ENCODE measurements at regions not wholly inside any gene's neighbourhood (a gene's known extent, or its start where the extent isn't known, plus 50 kb on each side); places are given as distances from the start of the nearest gene placed in this dataset.

DNA sequence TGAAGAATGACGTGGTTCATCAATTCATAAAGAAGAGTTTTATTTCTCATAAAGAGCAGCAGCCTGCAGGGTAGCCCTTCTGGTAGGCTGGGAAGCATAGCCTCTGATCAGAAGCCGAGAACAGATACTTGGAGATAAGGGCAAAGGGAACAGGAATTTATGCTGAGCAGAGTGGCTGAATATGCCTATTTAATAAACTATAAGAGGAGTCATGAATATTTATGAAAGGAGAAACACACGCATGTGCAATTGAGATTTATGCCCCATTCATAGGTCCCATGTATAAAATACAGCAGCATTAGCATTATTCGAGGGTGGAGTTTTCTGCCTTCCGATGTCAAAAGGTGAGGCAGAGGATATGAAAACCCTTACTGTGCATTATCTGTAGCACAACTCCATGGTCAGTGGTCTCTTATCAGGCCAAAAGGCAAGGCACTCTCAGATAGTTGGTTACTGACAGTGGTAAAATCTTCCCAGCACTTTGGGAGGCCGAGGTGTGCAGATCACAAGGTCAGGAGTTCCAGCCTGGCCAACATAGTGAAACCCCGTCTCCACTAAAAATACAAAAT, 569.1 kb downstream of the ACTL7B start:
- no peak overlapping the region for H3K4me3 ChIP-seq (ENCODE audit: low read depth, low read length)
- TF ChIP-seq, protein P1, sequence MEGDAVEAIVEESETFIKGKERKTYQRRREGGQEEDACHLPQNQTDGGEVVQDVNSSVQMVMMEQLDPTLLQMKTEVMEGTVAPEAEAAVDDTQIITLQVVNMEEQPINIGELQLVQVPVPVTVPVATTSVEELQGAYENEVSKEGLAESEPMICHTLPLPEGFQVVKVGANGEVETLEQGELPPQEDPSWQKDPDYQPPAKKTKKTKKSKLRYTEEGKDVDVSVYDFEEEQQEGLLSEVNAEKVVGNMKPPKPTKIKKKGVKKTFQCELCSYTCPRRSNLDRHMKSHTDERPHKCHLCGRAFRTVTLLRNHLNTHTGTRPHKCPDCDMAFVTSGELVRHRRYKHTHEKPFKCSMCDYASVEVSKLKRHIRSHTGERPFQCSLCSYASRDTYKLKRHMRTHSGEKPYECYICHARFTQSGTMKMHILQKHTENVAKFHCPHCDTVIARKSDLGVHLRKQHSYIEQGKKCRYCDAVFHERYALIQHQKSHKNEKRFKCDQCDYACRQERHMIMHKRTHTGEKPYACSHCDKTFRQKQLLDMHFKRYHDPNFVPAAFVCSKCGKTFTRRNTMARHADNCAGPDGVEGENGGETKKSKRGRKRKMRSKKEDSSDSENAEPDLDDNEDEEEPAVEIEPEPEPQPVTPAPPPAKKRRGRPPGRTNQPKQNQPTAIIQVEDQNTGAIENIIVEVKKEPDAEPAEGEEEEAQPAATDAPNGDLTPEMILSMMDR (IDR thresholded peaks at IDR 0.05; ENCODE audit: insufficient read depth, low read length, missing control alignments): no peak
- DNase-seq (ENCODE audit: low read depth, low spot score): no peak
- ChIA-PET CTCF (no interaction called here), POLR2A (no interaction called here)

DNA sequence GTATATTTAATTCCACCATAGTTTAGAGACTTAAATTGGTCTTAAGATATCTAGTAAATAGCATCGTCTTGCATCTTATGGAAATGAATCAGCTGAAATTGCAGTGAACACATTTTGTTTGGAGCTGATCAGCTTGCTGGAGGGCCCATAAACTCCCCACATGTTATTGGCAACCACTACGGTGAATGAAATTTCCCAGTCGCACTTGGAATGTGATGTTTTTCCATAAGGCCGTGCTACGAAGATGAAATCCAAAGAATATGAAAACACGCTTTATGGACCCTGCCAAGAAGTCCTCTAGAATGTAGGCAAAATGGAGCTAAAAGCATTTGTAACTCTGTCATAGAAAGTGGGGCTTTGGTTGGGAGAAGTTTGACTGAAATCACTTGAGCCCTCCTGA, 572.1 kb downstream of the ACTL7B start:
- H3K4me3 ChIP-seq (ENCODE audit: low read depth, low read length): no peak overlapping the region
- TF ChIP-seq, protein P1 (IDR thresholded peaks at IDR 0.05; ENCODE audit: insufficient read depth, low read length, missing control alignments): no peak
- DNase-seq (ENCODE audit: low read depth, low spot score): no peak
- ChIA-PET CTCF (interaction anchor here (1.1 to 6.2 kb wide), 5 partner anchors 9 to 282 kb away, joined by 4 to 35 read pairs (median 4); no protein-coding TSS in a partner anchor), POLR2A (no interaction called here)

- DNase-seq (ENCODE audit: low read depth, low spot score): no peak
- no peak overlapping the region for H3K4me3 ChIP-seq (ENCODE audit: low read depth, low read length)
- TF ChIP-seq, protein P1 (IDR thresholded peaks at IDR 0.05; ENCODE audit: insufficient read depth, low read length, missing control alignments): no peak
- ChIA-PET POLR2A (no interaction called here), CTCF (interaction anchor here (0.8 to 6.2 kb wide), 5 partner anchors 10 to 295 kb away, joined by 3 to 35 read pairs (median 3); no protein-coding TSS in a partner anchor)
Measured at GRCh38 chr9:108282872-108283271, 572.9 kb downstream of the ACTL7B start.

DNA sequence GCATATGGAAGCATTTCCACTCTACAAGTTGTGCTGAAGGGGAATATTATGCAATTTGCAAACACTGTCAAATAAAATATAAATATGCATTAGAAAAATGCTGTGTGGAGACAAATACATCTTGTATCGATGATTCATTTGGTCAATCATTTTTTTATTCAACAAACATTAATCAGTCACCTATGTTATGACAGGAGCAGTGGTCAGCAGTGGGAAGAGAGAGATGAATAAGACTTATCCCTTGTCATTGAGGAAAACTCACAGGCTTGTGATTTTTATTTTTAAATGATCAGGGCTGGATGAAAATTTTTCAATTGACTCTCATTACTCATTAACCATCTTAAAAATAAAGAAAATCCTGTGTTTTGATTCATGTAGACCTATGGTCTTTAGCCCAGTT, 574.1 kb downstream of the ACTL7B start:
- TF ChIP-seq, protein P1 (IDR thresholded peaks at IDR 0.05; ENCODE audit: insufficient read depth, low read length, missing control alignments): no peak
- ChIA-PET POLR2A (interaction anchor here (0.6 kb wide), 1 partner anchor 15 kb away, joined by 3 read pairs; no protein-coding TSS in a partner anchor), CTCF (interaction anchor here (1.2 to 6.2 kb wide), 2 partner anchors 9 to 22 kb away, joined by 3 to 35 read pairs; no protein-coding TSS in a partner anchor)
- DNase-seq (ENCODE audit: low read depth, low spot score): no peak
- no peak overlapping the region for H3K4me3 ChIP-seq (ENCODE audit: low read depth, low read length)

- DNase-seq (ENCODE audit: low read depth, low spot score): no peak
- ChIA-PET CTCF (interaction anchor here (0.6 to 0.7 kb wide), 2 partner anchors 132 to 241 kb away, joined by 3 read pairs; no protein-coding TSS in a partner anchor), POLR2A (interaction anchor here (0.7 kb wide), 1 partner anchor 28 kb away, joined by 3 read pairs; no protein-coding TSS in a partner anchor)
- TF ChIP-seq, protein P1 (IDR thresholded peaks at IDR 0.05; ENCODE audit: insufficient read depth, low read length, missing control alignments): no peak
- no peak overlapping the region for H3K4me3 ChIP-seq (ENCODE audit: low read depth, low read length)
Measured at GRCh38 chr9:108278341-108278740, 577.4 kb downstream of the ACTL7B start.

- ChIA-PET POLR2A (no interaction called here), CTCF (interaction anchor here (1.0 to 1.5 kb wide), 2 partner anchors 17 to 291 kb away, joined by 3 read pairs; no protein-coding TSS in a partner anchor)
- DNase-seq (ENCODE audit: low read depth, low spot score): no peak
- TF ChIP-seq, protein P1 (IDR thresholded peaks at IDR 0.05; ENCODE audit: insufficient read depth, low read length, missing control alignments): no peak
- H3K4me3 ChIP-seq (ENCODE audit: low read depth, low read length): no peak overlapping the region
Measured at GRCh38 chr9:108277216-108277615, 578.6 kb downstream of the ACTL7B start.
